Superior temporal gyrus (tissue), 1 donor: ENCODE measurements at regions not wholly inside any gene's neighbourhood (a gene's known extent, or its start where the extent isn't known, plus 50 kb on each side); places are given as distances from the start of the nearest gene placed in this dataset.
"Not testable (repeated sequence)": the region's sequence is repeated elsewhere in the genome, so short reads cannot be mapped to it uniquely, and the experiment has no call there.

ENCODE experiments used
- DNase-seq: peaks from one replicate; pipeline ENCODE4 v3.0.0-alpha.2; 2016; ENCODE audit errors: extremely low spot score

DNA sequence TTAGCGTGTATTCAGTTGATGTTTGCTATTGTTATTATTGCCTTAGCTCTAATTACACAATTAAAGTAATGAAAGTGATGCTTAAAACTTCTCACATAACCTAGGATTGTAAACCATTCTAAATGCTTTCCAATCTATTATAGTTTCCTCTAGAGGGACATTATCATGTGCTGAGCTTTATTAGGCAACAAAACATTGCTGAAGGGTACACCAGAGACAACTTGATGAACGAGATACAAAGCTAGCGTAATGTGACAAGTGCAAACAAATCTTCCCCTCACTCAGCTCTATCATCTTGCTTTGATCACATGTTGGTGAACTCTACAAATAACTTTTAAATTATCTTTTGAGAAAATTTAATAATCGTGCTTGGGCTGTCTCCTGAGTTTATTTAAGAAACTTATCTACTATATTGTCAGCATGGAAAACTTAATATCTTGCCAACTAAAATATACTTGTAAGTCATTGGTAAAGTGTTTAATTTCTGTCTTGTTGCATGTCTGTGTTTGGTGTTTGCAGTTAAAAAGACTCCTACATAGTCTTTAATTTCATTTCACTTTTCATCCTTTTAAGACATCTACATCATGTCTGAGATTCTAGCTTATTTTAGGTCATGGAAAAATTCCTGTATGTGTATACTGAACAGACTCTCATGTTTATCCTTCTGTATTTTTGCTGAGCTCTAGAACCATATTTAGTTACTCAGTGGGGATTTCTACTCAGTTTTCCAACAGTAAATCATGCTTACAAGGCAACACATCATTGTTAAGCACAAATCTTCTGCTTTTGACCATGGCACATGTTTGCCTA lies 104.2 kb upstream of the ADAMTS5 start:
- DNase-seq: no peak

DNA sequence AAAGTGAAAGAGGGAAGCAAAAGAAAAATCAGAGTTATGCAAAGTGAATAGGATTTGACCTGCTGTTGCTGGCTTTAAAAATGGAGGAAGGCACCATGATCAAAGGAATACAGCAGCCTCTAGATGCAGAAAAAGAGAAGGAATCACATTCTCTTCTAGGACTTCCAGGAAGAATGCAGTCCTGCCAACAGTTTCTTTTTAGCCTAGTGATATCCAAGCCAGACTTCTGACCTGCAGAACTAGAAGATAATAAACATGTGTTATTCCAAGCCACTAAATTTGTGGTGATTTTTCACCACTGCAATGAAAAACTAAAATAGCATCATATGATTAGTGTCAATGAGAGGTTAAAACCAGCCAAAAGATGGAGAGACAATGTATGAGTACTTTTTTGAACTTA lies 101.9 kb upstream of the ADAMTS5 start:
- DNase-seq: no peak

DNA sequence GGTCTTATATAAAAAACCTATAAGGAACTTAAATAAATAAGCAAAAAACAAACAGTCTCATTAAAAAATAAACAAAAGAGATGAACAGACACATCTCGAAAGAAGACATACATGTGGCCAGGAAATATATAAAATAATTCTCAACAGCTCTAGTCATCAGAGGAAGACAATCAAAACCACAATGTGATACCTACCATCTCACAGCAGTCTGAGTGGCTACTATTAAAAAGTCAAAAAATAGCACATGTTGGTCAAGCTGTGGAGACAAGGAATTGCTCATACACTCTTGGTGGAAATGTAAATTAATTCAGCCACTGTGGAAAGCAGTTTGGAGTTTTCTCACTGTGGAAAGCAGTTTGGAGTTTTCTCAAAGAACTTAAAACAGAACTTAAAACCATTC lies 100.3 kb upstream of the ADAMTS5 start:
- no peak for DNase-seq

DNA sequence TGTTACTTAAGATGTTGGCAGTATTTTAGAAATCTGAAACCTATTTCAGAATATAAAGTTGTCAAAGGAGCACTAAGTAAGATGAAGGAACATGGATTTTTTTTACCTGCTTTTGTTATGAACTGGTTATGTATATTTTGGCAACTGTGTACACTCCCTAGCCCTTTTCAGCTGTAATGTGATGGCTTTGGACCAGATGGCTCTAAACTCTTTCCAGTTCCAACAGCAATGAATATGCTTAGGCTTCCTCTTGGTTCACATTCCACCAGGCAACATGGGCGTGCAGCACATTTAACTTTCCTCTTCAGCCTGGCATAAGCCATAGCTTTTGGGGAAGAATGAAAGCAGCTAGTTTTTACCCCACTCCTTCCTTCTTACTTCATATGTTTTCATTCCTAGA lies 95.6 kb upstream of the ADAMTS5 start:
- no peak for DNase-seq

DNA sequence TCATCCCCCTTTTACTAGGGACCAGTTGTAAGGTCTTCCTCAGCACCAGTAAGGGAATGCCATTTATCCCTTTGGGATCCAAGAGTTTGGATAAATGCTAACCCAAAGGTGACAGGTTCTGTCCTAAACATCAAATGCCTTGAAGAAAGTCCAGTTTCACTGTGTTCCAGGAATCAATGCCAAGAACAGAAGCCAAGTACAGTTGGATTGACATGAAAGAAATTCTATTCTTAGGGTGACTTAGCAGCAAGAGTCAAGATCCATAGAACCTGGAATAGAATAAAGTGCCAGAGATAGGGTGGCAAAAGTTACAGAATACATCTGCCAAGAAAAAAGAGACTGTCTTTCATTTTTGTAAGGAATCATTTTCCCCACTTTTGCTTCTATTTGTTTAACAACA lies 94.9 kb upstream of the ADAMTS5 start:
- no peak for DNase-seq

DNA sequence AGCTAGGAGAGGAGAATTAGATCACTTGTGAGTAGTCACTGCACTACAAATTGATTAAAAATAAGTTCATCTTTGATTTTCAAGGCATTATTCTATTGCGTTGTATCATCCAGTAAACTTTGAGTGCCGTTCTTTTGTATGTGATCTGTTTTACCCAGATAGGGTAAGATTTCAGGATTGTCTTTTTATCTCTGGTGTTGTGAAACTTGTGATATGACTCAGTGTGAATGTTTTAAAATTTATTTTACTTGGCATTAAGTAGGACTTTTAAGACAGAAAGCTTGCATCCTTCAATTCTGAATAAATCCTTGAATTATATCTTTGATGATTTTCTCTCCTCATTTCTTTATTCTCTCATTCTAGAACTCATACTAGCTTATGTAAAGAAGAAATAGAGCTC lies 93.3 kb upstream of the ADAMTS5 start:
- DNase-seq: no peak

DNA sequence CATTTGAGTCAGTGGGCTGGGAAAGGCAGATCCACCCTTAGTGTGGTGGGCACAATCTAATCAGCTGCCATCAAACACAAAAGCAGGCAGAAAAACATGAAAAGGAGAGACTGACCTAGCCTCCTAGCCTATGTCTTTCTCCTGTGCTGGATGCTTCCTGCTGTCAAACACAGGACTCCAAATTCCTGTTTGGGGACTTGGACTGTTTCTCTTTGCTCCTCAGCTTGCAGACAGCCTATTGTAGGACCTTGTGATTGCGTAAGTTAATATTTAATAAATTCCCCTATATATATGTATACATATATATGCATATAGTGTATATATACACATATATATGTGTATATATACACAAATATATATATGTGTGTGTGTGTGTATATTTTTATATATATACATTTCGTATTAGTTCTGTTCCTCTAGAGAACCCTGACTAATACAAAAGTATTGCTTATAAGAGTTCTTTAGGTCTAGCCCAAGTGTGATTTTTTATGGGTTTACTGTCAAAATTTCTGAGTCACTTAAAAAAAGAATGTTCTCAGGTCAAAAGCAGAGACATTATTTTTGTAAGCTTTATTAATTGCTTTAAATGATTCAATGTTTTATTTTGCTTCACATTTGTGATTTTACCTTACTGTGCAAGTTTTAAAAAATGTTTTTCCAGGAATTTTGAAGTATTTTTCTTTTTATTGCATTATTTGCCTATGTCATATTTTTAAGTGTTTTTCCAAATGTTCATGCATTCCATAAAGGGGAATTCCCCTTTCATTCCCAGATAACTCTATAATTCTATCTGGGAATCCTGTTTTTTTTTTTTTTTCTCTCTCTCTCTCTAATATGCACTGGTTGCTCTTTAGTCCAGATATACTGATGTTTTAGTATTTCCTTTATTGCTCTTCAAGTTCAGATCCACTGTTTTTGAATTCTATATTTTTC lies 92.1 kb upstream of the ADAMTS5 start:
- no peak for DNase-seq

DNA sequence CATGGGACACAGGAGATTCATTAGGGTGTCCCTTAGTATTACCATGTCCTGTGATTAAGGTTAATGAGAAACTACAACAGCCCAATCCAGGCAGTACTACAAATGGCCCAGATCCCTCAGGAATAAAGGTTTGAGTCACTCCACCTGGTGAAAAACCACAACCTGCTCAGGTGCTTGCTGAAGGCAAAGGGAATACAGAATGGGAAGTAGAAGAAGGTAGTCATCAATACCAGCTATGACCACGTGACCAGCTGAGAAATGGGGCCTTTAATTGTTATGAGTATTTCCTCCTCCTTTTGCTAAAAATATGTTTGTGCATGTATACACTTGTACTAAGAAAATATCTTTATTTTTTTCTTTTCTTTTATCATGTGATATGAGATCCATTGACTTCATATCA lies 91.1 kb upstream of the ADAMTS5 start:
- DNase-seq: no peak

DNA sequence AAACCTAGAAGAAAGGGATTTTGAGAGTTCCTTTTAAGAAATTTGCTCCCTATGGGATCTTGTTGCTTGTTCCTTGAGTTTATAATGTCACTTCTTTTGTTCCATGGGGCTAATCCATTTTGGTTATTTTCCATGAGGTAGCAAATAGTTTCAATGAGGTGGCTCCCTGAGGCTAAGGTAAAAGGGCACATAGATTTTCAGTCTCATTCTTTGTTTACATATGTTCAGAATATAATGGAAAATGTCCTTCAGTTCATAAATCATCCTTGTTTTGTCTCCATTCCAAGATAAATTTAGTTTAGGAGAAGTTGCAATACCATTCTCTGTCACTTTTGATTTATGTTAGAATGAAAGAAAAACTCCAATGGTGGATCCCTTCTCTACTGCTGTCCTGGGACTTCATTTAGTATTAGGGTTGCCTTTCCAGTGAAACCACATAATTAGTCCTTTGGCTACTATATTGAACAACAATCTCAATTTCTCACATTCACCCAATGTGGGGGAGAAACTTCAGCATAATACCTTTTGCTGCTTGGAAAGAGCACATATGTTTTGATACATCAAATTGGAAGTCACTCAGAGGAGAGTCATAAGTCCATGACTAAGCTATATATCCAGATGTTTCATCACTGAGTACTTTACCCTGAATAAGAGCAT lies 80.9 kb upstream of the ADAMTS5 start:
- no peak for DNase-seq

DNA sequence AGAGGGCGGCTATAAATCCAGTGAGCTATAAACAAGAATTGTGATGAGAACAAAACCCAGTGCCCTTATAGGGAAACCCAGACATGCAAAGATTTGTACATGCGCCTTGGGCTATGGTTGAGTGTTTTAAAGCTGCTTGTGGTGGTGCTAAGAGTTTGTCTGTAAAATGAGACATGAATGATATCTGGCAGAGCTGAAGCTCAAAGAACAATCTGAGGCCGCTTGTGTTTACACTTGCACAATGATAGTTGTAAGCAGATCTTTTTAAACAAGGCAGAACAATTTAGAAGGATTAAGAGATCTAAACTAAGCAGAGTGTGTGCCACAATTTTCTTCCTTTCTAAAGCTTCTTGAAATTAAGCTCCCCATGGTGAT lies 80.4 kb upstream of the ADAMTS5 start:
- no peak for DNase-seq

DNA sequence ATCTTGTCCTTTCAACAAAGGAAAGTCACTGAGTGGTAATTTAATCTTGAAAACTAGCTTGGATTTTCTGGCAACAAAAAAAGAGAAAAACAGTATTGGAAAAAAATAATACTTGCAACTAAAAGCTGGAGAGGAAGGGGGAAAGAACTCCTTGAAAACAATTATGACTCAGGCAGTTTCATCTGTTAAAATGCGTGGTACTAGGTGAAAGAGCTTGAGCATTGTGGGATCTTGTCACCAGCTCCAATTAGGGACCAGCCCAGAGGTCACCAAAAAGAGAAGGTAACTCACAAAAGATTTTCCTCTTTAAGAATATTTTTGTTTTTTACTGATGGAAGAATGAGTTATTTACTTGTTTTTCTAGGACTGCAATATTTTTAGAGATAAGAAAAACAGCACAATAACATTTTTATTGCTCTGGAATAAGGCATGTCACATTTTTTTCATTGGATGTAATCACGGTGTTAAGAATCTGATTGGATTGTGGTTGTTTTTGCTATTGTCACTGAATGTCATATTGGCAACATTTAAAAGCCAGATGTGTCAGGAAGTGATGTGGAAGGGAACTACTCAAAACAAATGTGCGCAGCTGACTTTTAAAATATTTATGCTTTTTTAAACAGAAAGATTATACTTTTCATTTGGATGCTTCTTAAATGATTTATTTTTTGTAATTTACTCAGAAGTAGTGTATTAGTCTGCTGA lies 78.5 kb upstream of the ADAMTS5 start:
- DNase-seq: no peak

DNA sequence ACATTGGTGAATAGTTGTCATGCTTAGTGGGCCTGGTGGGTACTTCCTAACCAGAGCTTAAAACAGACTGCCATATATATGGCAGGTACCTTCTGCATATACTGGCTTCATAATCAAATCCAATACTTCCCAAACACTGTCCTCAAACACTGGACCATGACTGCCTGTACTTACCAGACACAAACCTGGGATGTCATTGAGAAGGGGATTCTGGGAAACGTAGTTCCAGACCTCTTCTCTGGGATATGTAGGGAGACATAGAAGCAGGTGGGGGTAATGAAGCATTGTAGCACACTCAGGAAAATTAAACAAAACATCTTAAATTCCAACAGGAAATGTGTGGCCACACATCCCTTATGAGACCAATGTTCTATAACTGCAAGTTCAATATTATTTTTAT lies 76.5 kb upstream of the ADAMTS5 start:
- DNase-seq: no peak

DNA sequence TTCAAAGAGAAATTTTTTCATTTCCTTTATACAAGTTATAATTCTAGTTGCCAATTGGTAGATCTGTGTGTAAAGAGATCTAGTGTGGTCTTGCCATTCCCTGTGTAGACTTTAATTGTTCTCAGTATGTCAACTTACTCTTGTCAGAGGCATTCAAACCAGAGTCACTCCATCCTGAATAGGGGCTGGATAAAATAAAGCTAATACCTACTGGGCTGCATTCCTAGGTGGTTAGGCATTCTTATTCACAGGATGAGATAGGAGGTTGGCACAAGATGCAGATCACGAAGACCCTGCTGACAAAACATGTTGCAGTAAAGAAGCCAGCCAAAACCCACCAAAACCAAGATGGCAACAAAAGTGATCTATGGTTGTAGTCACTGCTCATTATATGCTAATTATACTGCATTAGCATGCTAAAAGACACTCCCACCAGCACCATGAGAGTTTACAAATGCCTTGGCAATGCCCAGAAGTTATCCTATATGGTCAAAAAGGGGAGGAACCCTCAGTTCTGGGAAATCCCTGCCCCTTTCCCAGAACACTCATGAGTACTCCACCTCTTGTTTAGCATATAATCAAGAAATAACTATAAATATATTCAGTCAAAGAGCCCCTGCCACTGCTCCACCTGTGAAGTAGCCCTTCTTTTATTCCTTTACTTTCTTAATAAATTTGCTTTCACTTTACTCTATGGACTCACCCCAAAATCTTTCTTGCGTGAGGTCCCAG lies 74.0 kb upstream of the ADAMTS5 start:
- DNase-seq: no peak

DNA sequence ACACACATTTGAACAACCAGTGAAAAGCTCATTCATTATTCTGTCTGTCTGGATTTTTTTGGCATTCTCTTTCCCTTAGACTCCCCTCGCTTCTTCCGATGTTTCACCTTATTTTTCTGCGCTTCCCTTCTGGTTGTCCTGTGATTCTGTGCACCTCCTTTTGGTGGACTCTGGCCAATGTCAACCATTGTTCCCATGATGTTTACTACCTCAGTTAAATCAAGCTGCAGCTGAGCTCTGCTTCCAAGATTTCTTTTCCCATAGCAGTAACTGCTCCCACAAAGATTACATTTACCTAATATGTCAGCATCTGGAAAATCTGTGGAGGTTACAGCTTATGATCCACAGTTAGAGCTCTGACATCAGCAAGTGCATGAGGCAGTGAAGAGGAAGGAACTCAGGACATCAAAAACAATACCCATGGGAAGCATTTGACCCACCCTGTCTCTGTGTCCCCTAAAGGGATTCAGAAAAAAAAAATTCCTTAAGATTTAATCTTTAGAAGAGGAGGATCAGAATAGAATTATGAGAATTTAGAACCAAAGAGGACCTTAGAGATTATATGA lies 69.9 kb upstream of the ADAMTS5 start:
- DNase-seq: no peak

DNA sequence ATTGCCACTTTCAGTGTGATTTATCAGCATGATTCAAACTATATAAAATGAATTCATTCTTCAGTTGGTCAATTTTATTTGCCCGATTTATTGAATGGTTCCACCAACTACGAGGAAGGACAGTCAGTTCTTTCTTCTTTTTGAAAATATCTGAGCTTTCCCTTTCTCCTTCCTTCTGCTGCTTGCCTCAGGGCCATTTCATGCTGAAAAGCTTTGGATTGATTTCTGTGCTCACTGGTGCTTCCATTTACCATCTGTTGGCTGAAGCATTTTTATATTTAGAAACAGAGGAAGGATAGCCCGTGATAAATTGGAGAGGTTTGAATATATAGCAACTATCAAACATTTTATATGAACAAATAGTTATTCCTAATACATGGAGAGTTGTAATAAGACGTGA lies 68.9 kb upstream of the ADAMTS5 start:
- no peak for DNase-seq

DNA sequence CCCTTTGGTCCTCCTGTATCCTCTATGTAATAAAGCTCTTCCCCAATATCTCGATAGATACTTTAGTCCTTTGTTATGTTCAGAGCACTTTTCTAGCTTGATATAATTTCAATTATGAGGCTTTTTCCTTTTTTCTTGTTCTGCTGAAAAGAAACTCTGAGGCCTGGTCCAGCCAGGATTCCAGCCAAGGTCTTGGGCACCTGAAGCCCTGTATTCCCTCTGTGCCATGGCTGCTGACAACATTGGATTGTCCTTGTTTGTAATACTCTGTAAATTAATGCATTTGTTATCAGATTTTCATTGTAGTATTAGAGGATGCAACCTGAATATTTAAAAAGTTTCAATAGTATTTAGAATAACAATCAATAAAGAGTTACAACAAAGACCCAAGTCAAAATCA lies 67.9 kb upstream of the ADAMTS5 start:
- no peak for DNase-seq

DNA sequence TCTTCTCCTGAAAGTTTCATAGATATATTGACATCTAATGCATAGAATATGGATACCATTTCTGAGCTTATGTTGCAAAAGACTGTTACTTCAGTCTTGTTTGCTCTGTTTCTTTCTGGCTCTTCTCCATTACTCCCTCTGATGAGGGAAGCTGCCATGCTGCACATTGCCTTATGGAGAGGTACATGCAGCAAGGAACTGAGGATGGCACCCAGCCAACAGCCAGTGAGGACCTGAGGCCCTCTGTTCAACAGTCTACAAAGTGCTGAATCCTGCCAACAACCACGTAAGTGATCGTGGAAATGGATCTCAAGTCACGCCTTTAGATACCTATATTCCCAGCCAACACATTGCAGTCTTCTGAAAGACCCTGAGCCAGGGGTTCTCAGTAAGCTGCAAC lies 66.6 kb upstream of the ADAMTS5 start:
- no peak for DNase-seq

DNA sequence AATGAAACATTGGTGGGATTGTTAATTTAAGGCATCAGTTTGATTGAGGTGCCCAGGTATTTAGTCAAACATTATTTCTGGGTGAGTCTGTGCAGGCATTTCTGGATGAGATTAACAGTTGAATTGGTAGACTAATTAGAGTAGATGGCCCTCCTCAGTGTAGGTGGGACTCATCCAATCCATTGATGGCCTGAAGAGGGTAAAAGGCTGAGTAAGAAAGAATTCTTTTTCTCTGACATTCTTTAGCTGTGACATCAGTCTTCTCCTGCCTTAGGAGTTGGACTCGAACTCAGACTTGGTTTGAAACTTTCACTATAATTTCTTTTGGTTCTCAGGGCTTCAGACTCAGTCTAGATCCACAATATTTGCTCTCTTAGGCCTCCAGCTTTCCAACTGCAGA lies 59.6 kb upstream of the ADAMTS5 start:
- DNase-seq: no peak

DNA sequence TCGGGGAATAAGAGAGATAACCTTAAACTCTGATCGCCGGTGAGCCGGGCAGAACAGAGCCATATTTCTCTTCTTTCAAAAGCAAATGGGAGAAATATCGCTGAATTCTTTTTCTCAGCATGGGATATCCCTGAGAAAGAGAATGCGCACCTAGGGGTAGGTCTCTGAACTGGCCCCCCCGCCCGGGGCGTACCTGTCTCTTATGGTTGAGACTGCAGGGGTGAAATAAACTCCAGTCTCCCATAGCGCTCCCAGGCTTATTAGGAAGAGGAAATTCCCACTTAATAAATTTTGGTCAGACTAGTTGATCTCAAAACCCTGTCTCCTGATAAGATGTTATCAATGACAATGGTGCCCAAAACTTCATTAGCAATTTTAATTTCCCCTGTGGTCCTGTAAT lies 58.8 kb upstream of the ADAMTS5 start:
- DNase-seq: not testable (repeated sequence)

DNA sequence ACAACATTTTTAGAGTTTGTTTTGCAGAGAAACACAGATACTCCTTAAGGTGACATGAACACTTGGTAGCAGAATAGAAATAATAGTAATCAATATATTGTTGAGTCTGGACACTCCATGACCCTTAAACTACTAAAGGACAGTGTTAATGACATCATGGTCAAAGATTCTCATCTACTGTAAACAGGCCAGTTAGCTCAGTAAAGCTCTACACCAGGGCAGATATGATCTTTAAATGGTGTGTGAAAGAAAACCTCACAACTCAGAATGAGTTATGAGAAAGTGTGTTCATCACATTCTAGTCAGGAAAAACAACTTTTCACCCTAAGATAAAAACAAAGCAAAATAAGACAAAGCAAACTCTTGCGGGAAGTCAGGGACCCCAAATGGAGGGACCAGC lies 58.1 kb upstream of the ADAMTS5 start:
- no peak for DNase-seq

DNA sequence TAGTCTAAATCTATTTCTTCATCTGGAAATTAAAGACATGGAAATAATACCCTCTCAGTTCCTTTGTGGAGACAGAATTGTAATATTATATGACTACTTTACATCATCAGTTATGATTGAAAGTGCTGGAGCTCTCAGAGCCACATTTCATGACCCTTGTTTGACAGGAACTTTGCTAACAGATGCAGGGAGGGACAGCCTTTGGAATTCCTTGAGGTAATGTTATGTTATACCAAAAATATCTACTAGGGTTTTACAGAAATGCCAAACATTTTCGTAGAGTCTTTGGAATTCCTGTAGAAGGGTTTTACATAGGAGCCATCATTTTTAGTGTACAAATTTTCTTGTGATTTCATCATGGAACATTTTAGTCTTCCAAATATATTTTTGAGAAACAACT lies 57.4 kb upstream of the ADAMTS5 start:
- no peak for DNase-seq
